Astrocyte (in vitro differentiated cells and primary cell): ENCODE measurements at regions not wholly inside any gene's neighbourhood (a gene's known extent, or its start where the extent isn't known, plus 50 kb on each side); places are given as distances from the start of the nearest gene placed in this dataset.
"Not testable (repeated sequence)": the region's sequence is repeated elsewhere in the genome, so short reads cannot be mapped to it uniquely, and the experiment has no call there.

Experiments used
- CTCF ChIP-seq: IDR thresholded peaks from 2 replicates; pipeline ENCODE4 v1.5.1; 2011; ENCODE audit warnings: low read depth, mild to moderate bottlenecking, inconsistent platforms, low read length, moderate library complexity; ENCODE audit not compliant: insufficient read depth
- EZH2 ChIP-seq: IDR thresholded peaks from 2 replicates; pipeline ENCODE4 v1.6.1; 2012; ENCODE audit warnings: mild to moderate bottlenecking, low read length, inconsistent platforms; ENCODE audit not compliant: insufficient read depth

- TF ChIP-seq CTCF, EZH2: not testable (repeated sequence)
These were observed 1495.9 kb upstream of the DDX18 start for GRCh38 chr2:116318551-116318950.
